ENCODE measurements at regions not wholly inside any gene's neighbourhood (a gene's known extent, or its start where the extent isn't known, plus 50 kb on each side); places are given as distances from the start of the nearest gene placed in this dataset.

DNA sequence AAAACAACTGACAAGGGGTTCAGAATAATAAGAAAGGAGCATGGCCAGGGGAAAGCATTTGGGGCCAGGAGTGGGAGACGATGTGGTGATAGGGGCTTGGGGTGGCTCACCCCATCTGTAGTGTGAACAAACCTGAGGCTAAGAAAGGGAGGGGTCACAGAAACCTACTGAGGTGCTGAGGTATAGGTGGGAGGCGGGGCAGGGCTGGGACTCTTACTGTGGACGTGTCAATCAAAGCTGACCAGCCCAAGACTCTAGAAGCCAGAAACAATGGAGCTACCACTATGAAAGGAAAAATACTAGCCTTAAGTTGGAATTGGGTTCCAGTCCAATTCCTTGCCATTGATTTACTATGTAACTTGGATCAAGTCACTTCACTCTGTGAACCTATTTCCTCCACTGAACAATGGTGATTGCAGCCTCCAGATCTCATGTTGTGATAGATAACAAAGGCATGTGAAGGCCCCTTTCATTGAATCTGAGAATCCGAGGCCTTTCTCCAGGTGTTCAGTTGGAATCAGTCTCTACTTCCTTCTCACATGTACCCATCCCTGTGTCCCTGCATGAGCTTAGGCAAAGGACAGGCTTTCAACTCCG, 260.9 kb upstream of the HES1 start:
- TF ChIP-seq, protein P1, sequence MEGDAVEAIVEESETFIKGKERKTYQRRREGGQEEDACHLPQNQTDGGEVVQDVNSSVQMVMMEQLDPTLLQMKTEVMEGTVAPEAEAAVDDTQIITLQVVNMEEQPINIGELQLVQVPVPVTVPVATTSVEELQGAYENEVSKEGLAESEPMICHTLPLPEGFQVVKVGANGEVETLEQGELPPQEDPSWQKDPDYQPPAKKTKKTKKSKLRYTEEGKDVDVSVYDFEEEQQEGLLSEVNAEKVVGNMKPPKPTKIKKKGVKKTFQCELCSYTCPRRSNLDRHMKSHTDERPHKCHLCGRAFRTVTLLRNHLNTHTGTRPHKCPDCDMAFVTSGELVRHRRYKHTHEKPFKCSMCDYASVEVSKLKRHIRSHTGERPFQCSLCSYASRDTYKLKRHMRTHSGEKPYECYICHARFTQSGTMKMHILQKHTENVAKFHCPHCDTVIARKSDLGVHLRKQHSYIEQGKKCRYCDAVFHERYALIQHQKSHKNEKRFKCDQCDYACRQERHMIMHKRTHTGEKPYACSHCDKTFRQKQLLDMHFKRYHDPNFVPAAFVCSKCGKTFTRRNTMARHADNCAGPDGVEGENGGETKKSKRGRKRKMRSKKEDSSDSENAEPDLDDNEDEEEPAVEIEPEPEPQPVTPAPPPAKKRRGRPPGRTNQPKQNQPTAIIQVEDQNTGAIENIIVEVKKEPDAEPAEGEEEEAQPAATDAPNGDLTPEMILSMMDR (conservative IDR thresholded peaks at IDR 0.05; ENCODE audit: low read depth in 2 of 2): no peak
- no peak for TF ChIP-seq ZNF331 (CRISPR knock-in tag; IDR thresholded peaks at IDR 0.05; ENCODE audit: low read depth)
